Osteoblast (primary cell): ENCODE measurements at regions not wholly inside any gene's neighbourhood (a gene's known extent, or its start where the extent isn't known, plus 50 kb on each side); places are given as distances from the start of the nearest gene placed in this dataset.

Source experiments
- DNase-seq: peaks from one replicate; pipeline ENCODE4 v3.0.0; 2011; ENCODE audit warnings: low spot score, mixed read lengths; ENCODE audit not compliant: insufficient read length; ENCODE audit errors: missing footprints
- H2AFZ ChIP-seq: 2 replicates; pipeline ENCODE4 v1.6.0; 2011; ENCODE audit warnings: mild to moderate bottlenecking, low read length
- H3K27ac ChIP-seq: 2 replicates; pipeline ENCODE4 v1.5.1; 2011; ENCODE audit warnings: mild to moderate bottlenecking, low read depth, low read length, moderate library complexity
- H3K27me3 ChIP-seq: 2 replicates; pipeline ENCODE4 v1.6.0; 2012; ENCODE audit warnings: mild to moderate bottlenecking, control low read depth, inconsistent platforms, low read length, moderate library complexity; ENCODE audit not compliant: insufficient read depth
- H3K36me3 ChIP-seq: 2 replicates; pipeline ENCODE4 v1.5.1; 2011; ENCODE audit warnings: mild to moderate bottlenecking, low read length, control low read depth, moderate library complexity; ENCODE audit not compliant: insufficient read depth
- H3K4me1 ChIP-seq: 2 replicates; pipeline ENCODE4 v1.5.1; 2011; ENCODE audit warnings: mild to moderate bottlenecking, low read length, control low read depth, moderate library complexity; ENCODE audit not compliant: insufficient read depth
- H3K4me2 ChIP-seq: 2 replicates; pipeline ENCODE4 v1.6.0; 2011; ENCODE audit warnings: mild to moderate bottlenecking, low read length; ENCODE audit not compliant: insufficient read depth
- H3K4me3 ChIP-seq: fragments of 200-600 bp; sonication (generic); 3 replicates; pipeline ENCODE4 v1.5.1; 2012; ENCODE audit warnings: mild to moderate bottlenecking, low read length, inconsistent platforms; ENCODE audit not compliant: insufficient read depth
- H3K79me2 ChIP-seq: 2 replicates; pipeline ENCODE4 v1.6.0; 2012; ENCODE audit warnings: mild to moderate bottlenecking, low read length, control low read depth, inconsistent platforms; ENCODE audit not compliant: insufficient read depth
- H3K9me3 ChIP-seq: 2 replicates; pipeline ENCODE4 v1.5.1; 2011; ENCODE audit warnings: low read depth, low read length, control low read depth
- H4K20me1 ChIP-seq: 2 replicates; pipeline ENCODE4 v1.6.0; 2012; ENCODE audit warnings: mild to moderate bottlenecking, low read length, control low read depth; ENCODE audit not compliant: insufficient read depth
- CTCF ChIP-seq: IDR thresholded peaks from 2 replicates; pipeline ENCODE4 v1.5.1; 2011; ENCODE audit warnings: mild to moderate bottlenecking, low read depth, low read length, moderate library complexity; ENCODE audit errors: extremely low read depth

- no peak for TF ChIP-seq CTCF
- Histone ChIP-seq H3K27me3 (no peaks in the 10 kb centered on the region), H3K27ac (no peak overlapping the region), H3K9me3 (peaks cover 2% of the 10 kb centered on the region), H3K79me2 (no peaks in the 10 kb centered on the region), H4K20me1 (no peaks in the 10 kb centered on the region), H3K4me2 (no peak overlapping the region), H2AFZ (no peak overlapping the region), H3K4me3 (no peak overlapping the region), H3K4me1 (no peaks in the 10 kb centered on the region), H3K36me3 (no peaks in the 10 kb centered on the region)
- no peak for DNase-seq
These were observed 1064.6 kb upstream of the EYS start for GRCh38 chr6:66771626-66772025.

- no peaks in the 10 kb centered on the region for H3K79me2 ChIP-seq
These were observed 1044.6 kb upstream of the EYS start for GRCh38 chr6:66751630-66752029.

GRCh38 chr6:66740346-66740745 lies 1033.3 kb upstream of the EYS start:
- Histone ChIP-seq H3K4me1 (no peaks in the 10 kb centered on the region), H4K20me1 (no peaks in the 10 kb centered on the region), H3K79me2 (no peaks in the 10 kb centered on the region), H2AFZ (no peak overlapping the region), H3K27ac (no peak overlapping the region), H3K36me3 (no peaks in the 10 kb centered on the region), H3K27me3 (no peaks in the 10 kb centered on the region), H3K4me2 (no peak overlapping the region), H3K4me3 (no peak overlapping the region), H3K9me3 (peaks cover 2% of the 10 kb centered on the region)
- no peak for TF ChIP-seq CTCF
- DNase-seq, result no peak

More at GRCh38 chr6:66751630-66752029, 1044.6 kb upstream of the EYS start:
- no peak for TF ChIP-seq CTCF
- Histone ChIP-seq H3K36me3 (no peaks in the 10 kb centered on the region), H4K20me1 (no peaks in the 10 kb centered on the region), H3K4me2 (no peak overlapping the region), H3K27ac (no peak overlapping the region), H3K4me3 (no peak overlapping the region), H2AFZ (no peak overlapping the region), H3K9me3 (peaks cover 6% of the 10 kb centered on the region), H3K4me1 (no peaks in the 10 kb centered on the region), H3K27me3 (no peaks in the 10 kb centered on the region)
- no peak for DNase-seq

GRCh38 chr6:66735106-66735890 lies 1028.3 kb upstream of the EYS start:
- Histone ChIP-seq H3K4me1 (no peaks in the 10 kb centered on the region), H2AFZ (no peak overlapping the region), H3K27ac (no peak overlapping the region), H3K36me3 (no peaks in the 10 kb centered on the region), H3K9me3 (peaks cover 3% of the 10 kb centered on the region), H3K4me3 (no peak overlapping the region), H3K4me2 (no peak overlapping the region), H3K27me3 (no peaks in the 10 kb centered on the region), H4K20me1 (no peaks in the 10 kb centered on the region), H3K79me2 (no peaks in the 10 kb centered on the region)
- no peak for DNase-seq
- TF ChIP-seq CTCF, result no peak
